Naive thymus-derived CD4-positive, alpha-beta T cell (primary cell): ENCODE measurements at regions not wholly inside any gene's neighbourhood (a gene's known extent, or its start where the extent isn't known, plus 50 kb on each side); places are given as distances from the start of the nearest gene placed in this dataset.
A peak's percentile ranks its signal among the peaks of the same experiment; 100 is the strongest.

Source experiments
- ATAC-seq: fragments of 150-1000 bp; cut with Tn5 transposase; 2 replicates; pipeline ENCODE4 v1.10.0; 2021; ENCODE audit warnings: mild to moderate bottlenecking, moderate library complexity
- CTCF ChIA-PET: fragments of 350-600 bp; sonication (Branson Sonifier 250); formaldehyde crosslinking; loops from one replicate; lab custom pipeline; 2021; ENCODE audit warnings: antibody characterized with exemption; lab: Charles Lee
- POLR2A ChIA-PET: fragments of 350-600 bp; sonication (Branson Sonifier 250); formaldehyde crosslinking; loops from one replicate; lab custom pipeline; 2021; ENCODE audit warnings: antibody characterized with exemption, inconsistent platforms; lab: Charles Lee
- DNase-seq, 9 donors: peaks; one replicate each; pipeline versions ENCODE4 v3.0.0 to v3.0.0-alpha.2; 2020 to 2022; ENCODE audit warnings: mixed read lengths in 1 of 9
- H3K27ac ChIP-seq: one replicate; pipeline ENCODE4 v1.7.0; 2013; ENCODE audit warnings: mild to moderate bottlenecking, low read depth, low read length, moderate library complexity
- H3K27me3 ChIP-seq, 2 donors: one replicate each; pipeline ENCODE4 v1.7.0; 2013; ENCODE audit warnings: low read length in 2 of 2, mild to moderate bottlenecking in 2 of 2, moderate library complexity in 2 of 2; ENCODE audit not compliant: control insufficient read depth in 2 of 2, insufficient read depth in 2 of 2
- H3K36me3 ChIP-seq, 3 experiments: 1 replicate in 2 of 3; 2 replicates in 1 of 3; pipeline ENCODE4 v1.7.0; 2013; ENCODE audit warnings: low read length in 3 of 3, mild to moderate bottlenecking in 3 of 3, moderate library complexity in 1 of 3; ENCODE audit not compliant: insufficient read depth in 3 of 3, control insufficient read depth in 2 of 3
- H3K4me1 ChIP-seq, 2 donors: one replicate each; pipeline ENCODE4 v1.7.0; 2013; ENCODE audit warnings: low read length in 2 of 2, mild to moderate bottlenecking in 2 of 2, moderate library complexity in 1 of 2; ENCODE audit not compliant: control insufficient read depth in 2 of 2, insufficient read depth in 2 of 2
- H3K4me3 ChIP-seq: 2 replicates; pipeline ENCODE4 v1.7.0; 2013; ENCODE audit warnings: mild to moderate bottlenecking, low read length
- H3K9me3 ChIP-seq, 3 experiments: 1 replicate in 2 of 3; 2 replicates in 1 of 3; pipeline ENCODE4 v1.7.0; 2013; ENCODE audit warnings: low read length in 3 of 3; ENCODE audit not compliant: control insufficient read depth in 2 of 3
- H3K27ac Mint-ChIP-seq, 9 donors: one replicate each; pipeline ENCODE4 v1.8.0; 2020 to 2022; ENCODE audit warnings: mixed read lengths in 9 of 9, mild to moderate bottlenecking in 8 of 9, moderate library complexity in 5 of 9, inconsistent platforms in 2 of 9
- H3K27me3 Mint-ChIP-seq, 5 donors: one replicate each; pipeline ENCODE4 v1.8.0; 2021 to 2022; ENCODE audit warnings: mixed read lengths in 5 of 5, mild to moderate bottlenecking in 1 of 5
- H3K36me3 Mint-ChIP-seq, 5 donors: one replicate each; pipeline ENCODE4 v1.8.0; 2020 to 2022; ENCODE audit warnings: mixed read lengths in 5 of 5, mild to moderate bottlenecking in 3 of 5, inconsistent platforms in 1 of 5
- H3K4me1 Mint-ChIP-seq, 7 donors: one replicate each; pipeline ENCODE4 v1.8.0; 2020 to 2022; ENCODE audit warnings: mixed read lengths in 7 of 7, mild to moderate bottlenecking in 3 of 7, inconsistent platforms in 1 of 7
- H3K4me3 Mint-ChIP-seq, 10 donors: one replicate each; pipeline ENCODE4 v1.8.0; 2020 to 2022; ENCODE audit warnings: mild to moderate bottlenecking in 10 of 10, mixed read lengths in 10 of 10, moderate library complexity in 6 of 10, inconsistent platforms in 2 of 10
- H3K9me3 Mint-ChIP-seq, 11 donors: one replicate each; pipeline ENCODE4 v1.8.0; 2020 to 2022; ENCODE audit warnings: mixed read lengths in 11 of 11, mild to moderate bottlenecking in 4 of 11, inconsistent platforms in 1 of 11, moderate library complexity in 1 of 11
- intact Hi-C, 2 donors: fragments of 100-400 bp; cut with micrococcal nuclease; formaldehyde crosslinking; loops; one replicate each; pipeline ENCODE4 v1.15.1; 2023

- Mint-ChIP-seq H3K4me3 (peak overlapping the region in 1 of 10 donors; percentile 40), H3K4me1 (peaks cover 0 to 26% (median 6%) of the 10 kb centered on the region in 7 donors), H3K9me3 (peaks cover 0 to 7% (median 0%) of the 10 kb centered on the region in 11 donors), H3K27me3 (no peaks in the 10 kb centered on the region), H3K36me3 (no peaks in the 10 kb centered on the region), H3K27ac (peak overlapping the region in 3 of 9 donors; percentile 25 to 69 (median 62))
- ChIA-PET CTCF (no interaction called here), POLR2A (no interaction called here)
- DNase-seq: peak in 1 of 9 donors; percentile 48
- H3K27ac ChIP-seq: no peak overlapping the region
- H3K9me3 ChIP-seq: no peaks in the 10 kb centered on the region
- H3K27me3 ChIP-seq: no peaks in the 10 kb centered on the region
- intact Hi-C loops: loop anchor here in 1 of 2 donors (5.0 kb wide), 2 partner anchors 47 to 88 kb away; no protein-coding TSS in a partner anchor
- ATAC-seq: peak; percentile 3
- H3K4me3 ChIP-seq: no peak overlapping the region
- H3K36me3 ChIP-seq: no peaks in the 10 kb centered on the region
- peaks cover 0 to 3% of the 10 kb centered on the region in 2 donors for H3K4me1 ChIP-seq
Observed at GRCh38 chrX:45710081-45710801, 509.6 kb upstream of the DIPK2B start.

GRCh38 chrX:45709381-45709780 lies 508.7 kb upstream of the DIPK2B start:
- Histone ChIP-seq H3K27me3 (no peaks in the 10 kb centered on the region), H3K36me3 (no peaks in the 10 kb centered on the region), H3K27ac (no peak overlapping the region), H3K9me3 (no peaks in the 10 kb centered on the region), H3K4me1 (peaks cover 0 to 3% of the 10 kb centered on the region in 2 donors), H3K4me3 (no peak overlapping the region)
- no peak overlapping the region for H3K4me3 Mint-ChIP-seq
- ChIA-PET POLR2A (no interaction called here), CTCF (no interaction called here)
- H3K27ac Mint-ChIP-seq: peak overlapping the region in 2 of 9 donors; percentile 52 to 69
- H3K36me3 Mint-ChIP-seq: no peaks in the 10 kb centered on the region
- ATAC-seq: no peak
- no peak for DNase-seq
- H3K27me3 Mint-ChIP-seq: no peaks in the 10 kb centered on the region
- peaks cover 0 to 20% (median 4%) of the 10 kb centered on the region in 7 donors for H3K4me1 Mint-ChIP-seq
- peaks cover 0 to 7% (median 0%) of the 10 kb centered on the region in 11 donors for H3K9me3 Mint-ChIP-seq
- intact Hi-C loops: no loop called here

DNA sequence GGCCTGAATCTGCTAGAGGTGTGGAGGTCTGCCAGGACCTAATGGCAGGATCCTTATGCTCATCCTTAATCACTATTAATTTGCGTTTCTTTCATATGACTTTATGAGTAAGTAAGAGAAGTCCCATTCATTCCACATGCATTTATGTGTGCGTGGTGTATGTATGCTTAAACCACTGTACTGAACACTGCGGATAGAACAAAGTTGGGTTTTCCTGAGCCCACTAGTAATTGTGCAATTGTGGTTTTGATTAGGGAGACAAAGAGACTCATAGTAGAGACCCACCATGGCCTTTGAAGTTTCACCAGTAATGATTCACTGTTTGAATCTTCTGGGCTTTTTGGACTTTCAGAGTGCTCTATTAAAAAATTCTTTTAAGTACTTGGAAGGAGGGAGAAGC lies 498.5 kb upstream of the DIPK2B start:
- DNase-seq (no peak), ATAC-seq (no peak)
- ChIA-PET CTCF (no interaction called here), POLR2A (no interaction called here)
- intact Hi-C loops: no loop called here
- no peak overlapping the region for H3K27ac Mint-ChIP-seq
- Histone ChIP-seq H3K4me3 (no peak overlapping the region), H3K27ac (no peak overlapping the region), H3K36me3 (no peaks in the 10 kb centered on the region), H3K27me3 (no peaks in the 10 kb centered on the region), H3K4me1 (no peaks in the 10 kb centered on the region), H3K9me3 (no peaks in the 10 kb centered on the region)
- H3K9me3 Mint-ChIP-seq: peaks cover 0 to 9% (median 0%) of the 10 kb centered on the region in 11 donors
- no peak overlapping the region for H3K4me3 Mint-ChIP-seq
- H3K36me3 Mint-ChIP-seq: peaks cover 0 to 2% (median 0%) of the 10 kb centered on the region in 5 donors
- no peaks in the 10 kb centered on the region for H3K27me3 Mint-ChIP-seq
- H3K4me1 Mint-ChIP-seq: peaks cover 0 to 4% (median 0%) of the 10 kb centered on the region in 7 donors

DNA sequence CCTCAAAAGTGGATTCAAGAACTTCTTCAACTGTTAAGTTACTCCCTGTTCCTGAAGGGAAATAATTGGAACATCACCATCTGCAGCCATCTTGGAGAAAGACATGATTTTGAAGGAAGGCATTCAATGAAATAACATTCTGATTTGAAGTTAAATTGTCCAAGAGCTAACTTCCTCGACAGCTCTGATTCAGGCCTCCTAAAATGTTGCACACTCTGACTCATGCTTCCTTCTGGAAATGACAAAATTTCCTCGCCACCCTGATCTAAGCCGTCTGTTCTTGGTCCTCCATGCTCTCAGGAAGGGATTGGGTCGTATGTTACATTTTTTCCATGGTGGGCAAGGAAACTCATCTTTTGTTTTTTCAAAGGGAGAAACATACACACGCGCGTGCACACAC lies 496.9 kb upstream of the DIPK2B start:
- Mint-ChIP-seq H3K27ac (no peak overlapping the region), H3K9me3 (peaks cover 0 to 10% (median 0%) of the 10 kb centered on the region in 11 donors), H3K36me3 (no peaks in the 10 kb centered on the region), H3K4me1 (peaks cover 0 to 4% (median 0%) of the 10 kb centered on the region in 7 donors), H3K4me3 (no peak overlapping the region), H3K27me3 (no peaks in the 10 kb centered on the region)
- Histone ChIP-seq H3K4me3 (no peak overlapping the region), H3K4me1 (no peaks in the 10 kb centered on the region), H3K36me3 (no peaks in the 10 kb centered on the region), H3K9me3 (no peaks in the 10 kb centered on the region), H3K27ac (no peak overlapping the region), H3K27me3 (no peaks in the 10 kb centered on the region)
- CTCF ChIA-PET: no interaction called here
- POLR2A ChIA-PET: no interaction called here
- DNase-seq: no peak
- intact Hi-C loops: no loop called here
- no peak for ATAC-seq

GRCh38 chrX:45696736-45697135 lies 496.1 kb upstream of the DIPK2B start:
- Histone ChIP-seq H3K9me3 (no peaks in the 10 kb centered on the region), H3K4me1 (no peaks in the 10 kb centered on the region), H3K27ac (no peak overlapping the region), H3K4me3 (no peak overlapping the region), H3K36me3 (no peaks in the 10 kb centered on the region), H3K27me3 (no peaks in the 10 kb centered on the region)
- peaks cover 0 to 10% (median 0%) of the 10 kb centered on the region in 11 donors for H3K9me3 Mint-ChIP-seq
- DNase-seq (no peak), ATAC-seq (no peak)
- peaks cover 0 to 4% (median 0%) of the 10 kb centered on the region in 7 donors for H3K4me1 Mint-ChIP-seq
- no peak overlapping the region for H3K4me3 Mint-ChIP-seq
- POLR2A ChIA-PET: no interaction called here
- H3K36me3 Mint-ChIP-seq: no peaks in the 10 kb centered on the region
- CTCF ChIA-PET: no interaction called here
- no peak overlapping the region for H3K27ac Mint-ChIP-seq
- intact Hi-C loops: no loop called here
- no peaks in the 10 kb centered on the region for H3K27me3 Mint-ChIP-seq

DNA sequence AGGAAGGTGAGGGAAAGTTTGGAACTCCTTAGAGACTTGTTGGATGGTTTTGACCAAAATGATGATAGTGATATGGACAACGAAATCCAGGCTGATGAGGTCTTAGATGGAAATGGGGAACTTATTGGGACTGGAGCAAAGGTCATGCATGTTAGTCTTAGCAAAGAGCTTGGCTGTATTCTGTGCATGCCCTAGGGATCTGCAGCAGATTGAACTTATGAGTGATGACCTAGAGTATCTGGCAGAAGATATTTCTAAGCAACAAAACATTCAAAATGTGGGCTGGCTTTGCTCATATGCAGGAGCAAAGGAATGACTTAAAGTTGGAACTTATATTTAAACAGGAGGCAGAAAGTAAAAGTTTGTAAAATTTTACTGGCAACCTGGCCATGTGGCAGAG lies 489.3 kb upstream of the DIPK2B start:
- ChIA-PET CTCF (no interaction called here), POLR2A (no interaction called here)
- no peak overlapping the region for H3K27ac Mint-ChIP-seq
- H3K4me1 ChIP-seq: no peaks in the 10 kb centered on the region
- H3K27me3 ChIP-seq: no peaks in the 10 kb centered on the region
- peaks cover 0 to 8% (median 0%) of the 10 kb centered on the region in 11 donors for H3K9me3 Mint-ChIP-seq
- DNase-seq: no peak
- H3K36me3 ChIP-seq: no peaks in the 10 kb centered on the region
- intact Hi-C loops: no loop called here
- ATAC-seq: no peak
- H3K27me3 Mint-ChIP-seq: no peaks in the 10 kb centered on the region
- no peak overlapping the region for H3K4me3 ChIP-seq
- H3K9me3 ChIP-seq: no peaks in the 10 kb centered on the region
- H3K27ac ChIP-seq: no peak overlapping the region
- no peaks in the 10 kb centered on the region for H3K4me1 Mint-ChIP-seq
- no peaks in the 10 kb centered on the region for H3K36me3 Mint-ChIP-seq
- H3K4me3 Mint-ChIP-seq: no peak overlapping the region

GRCh38 chrX:45683914-45684313 lies 483.2 kb upstream of the DIPK2B start:
- Mint-ChIP-seq H3K9me3 (peaks cover 0 to 3% (median 0%) of the 10 kb centered on the region in 11 donors), H3K27me3 (no peaks in the 10 kb centered on the region), H3K27ac (no peak overlapping the region), H3K4me3 (no peak overlapping the region), H3K36me3 (no peaks in the 10 kb centered on the region), H3K4me1 (no peaks in the 10 kb centered on the region)
- H3K4me1 ChIP-seq: no peaks in the 10 kb centered on the region
- H3K9me3 ChIP-seq: no peaks in the 10 kb centered on the region
- H3K27me3 ChIP-seq: no peaks in the 10 kb centered on the region
- ATAC-seq: no peak
- H3K4me3 ChIP-seq: no peak overlapping the region
- ChIA-PET CTCF (no interaction called here), POLR2A (no interaction called here)
- intact Hi-C loops: no loop called here
- DNase-seq: no peak
- H3K36me3 ChIP-seq: no peaks in the 10 kb centered on the region
- no peak overlapping the region for H3K27ac ChIP-seq
